ENCODE measurements at regions not wholly inside any gene's neighbourhood (a gene's known extent, or its start where the extent isn't known, plus 50 kb on each side); places are given as distances from the start of the nearest gene placed in this dataset.
"Not testable (repeated sequence)": the region's sequence is repeated elsewhere in the genome, so short reads cannot be mapped to it uniquely, and the experiment has no call there.

DNA sequence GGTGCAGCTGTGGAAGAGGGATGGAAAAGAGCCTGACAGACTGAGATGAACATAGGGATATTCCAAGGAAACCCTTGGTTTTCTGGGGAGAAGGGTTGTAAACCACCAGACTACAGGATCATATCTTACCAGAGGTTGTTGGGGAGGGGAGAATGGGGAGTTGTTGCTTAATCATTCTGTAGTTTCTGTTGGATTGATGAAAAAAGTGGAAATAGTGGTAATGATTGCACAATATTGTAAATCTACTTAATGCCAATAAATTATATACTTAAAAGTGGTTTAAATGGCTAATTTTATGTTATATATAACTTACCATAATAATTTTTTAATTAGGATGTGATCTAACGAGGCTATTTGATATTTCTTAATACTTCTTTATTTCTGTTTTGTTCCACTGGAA is 800.9 kb downstream of the BCL11A start:
- TF ChIP-seq, protein P1, sequence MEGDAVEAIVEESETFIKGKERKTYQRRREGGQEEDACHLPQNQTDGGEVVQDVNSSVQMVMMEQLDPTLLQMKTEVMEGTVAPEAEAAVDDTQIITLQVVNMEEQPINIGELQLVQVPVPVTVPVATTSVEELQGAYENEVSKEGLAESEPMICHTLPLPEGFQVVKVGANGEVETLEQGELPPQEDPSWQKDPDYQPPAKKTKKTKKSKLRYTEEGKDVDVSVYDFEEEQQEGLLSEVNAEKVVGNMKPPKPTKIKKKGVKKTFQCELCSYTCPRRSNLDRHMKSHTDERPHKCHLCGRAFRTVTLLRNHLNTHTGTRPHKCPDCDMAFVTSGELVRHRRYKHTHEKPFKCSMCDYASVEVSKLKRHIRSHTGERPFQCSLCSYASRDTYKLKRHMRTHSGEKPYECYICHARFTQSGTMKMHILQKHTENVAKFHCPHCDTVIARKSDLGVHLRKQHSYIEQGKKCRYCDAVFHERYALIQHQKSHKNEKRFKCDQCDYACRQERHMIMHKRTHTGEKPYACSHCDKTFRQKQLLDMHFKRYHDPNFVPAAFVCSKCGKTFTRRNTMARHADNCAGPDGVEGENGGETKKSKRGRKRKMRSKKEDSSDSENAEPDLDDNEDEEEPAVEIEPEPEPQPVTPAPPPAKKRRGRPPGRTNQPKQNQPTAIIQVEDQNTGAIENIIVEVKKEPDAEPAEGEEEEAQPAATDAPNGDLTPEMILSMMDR (IDR thresholded peaks at IDR 0.05; ENCODE audit: insufficient read depth, missing control alignments): no peak
- no peak for FAIRE-seq

DNA sequence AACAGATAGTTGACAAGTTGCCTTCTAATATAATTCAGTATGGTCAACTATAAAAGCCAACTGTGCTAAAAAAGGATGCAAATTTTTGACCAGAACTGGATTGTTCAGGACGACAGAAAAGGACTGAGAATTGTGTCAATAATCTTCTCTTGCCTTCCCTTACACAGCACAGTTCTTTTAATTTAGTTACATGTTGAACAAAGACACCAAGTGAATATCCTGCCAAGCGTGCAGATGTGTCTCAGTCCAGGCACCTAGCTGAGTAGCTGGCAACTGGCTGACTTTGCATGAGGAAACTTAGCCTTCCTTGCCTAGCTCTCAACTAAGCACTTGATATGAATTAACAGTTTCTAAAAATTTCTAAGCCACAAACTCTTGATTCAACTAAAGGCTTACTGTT is 801.4 kb downstream of the BCL11A start:
- FAIRE-seq (no peak), DNase-seq (ENCODE audit: insufficient read length, low spot score) (no peak)
- TF ChIP-seq, protein P1 (IDR thresholded peaks at IDR 0.05; ENCODE audit: insufficient read depth, missing control alignments): no peak

More for the DNA sequence above, 800.9 kb downstream of the BCL11A start:
- DNase-seq (ENCODE audit: insufficient read length, low spot score): no peak

DNA sequence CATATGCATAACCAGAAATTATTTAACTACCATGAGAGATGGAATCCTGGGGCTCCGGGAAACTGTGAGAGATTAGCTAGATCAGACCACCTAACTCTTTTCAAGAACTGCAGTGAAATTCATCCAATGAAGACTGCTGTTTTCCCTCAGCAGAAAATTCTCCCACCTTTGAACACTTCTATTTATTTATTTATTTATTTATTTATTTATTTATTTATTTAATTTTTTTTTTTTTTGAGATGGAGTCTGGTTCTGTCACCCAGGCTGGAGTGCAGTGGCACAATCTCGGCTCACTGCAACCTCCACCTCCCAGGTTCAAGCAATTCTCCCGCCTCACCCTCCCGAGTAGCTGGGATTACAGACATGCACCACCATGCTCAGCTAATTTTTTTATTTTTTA is 802.2 kb downstream of the BCL11A start:
- FAIRE-seq: not testable (repeated sequence)

DNA sequence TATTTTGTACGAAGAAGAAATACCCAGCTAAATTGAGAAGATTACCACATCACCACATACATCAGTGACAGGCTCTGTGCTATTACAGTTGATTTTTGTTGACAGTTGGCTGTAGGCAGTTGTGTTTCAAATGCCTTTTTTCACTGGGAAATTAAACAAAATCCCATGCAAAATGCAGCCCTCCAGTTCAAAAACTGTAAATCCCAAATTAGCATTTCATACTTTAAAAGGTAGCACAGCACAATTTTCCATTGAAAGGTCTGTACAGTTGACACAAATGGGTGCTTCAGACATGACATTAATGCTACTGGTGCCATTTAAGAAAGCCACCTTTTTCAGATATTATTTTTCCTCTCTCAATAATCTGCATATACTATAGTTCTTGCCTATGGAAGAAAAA is 807.2 kb downstream of the BCL11A start:
- DNase-seq (ENCODE audit: insufficient read length, low spot score) (no peak), FAIRE-seq (no peak)
- TF ChIP-seq, protein P1 (IDR thresholded peaks at IDR 0.05; ENCODE audit: insufficient read depth, missing control alignments): no peak

More for the DNA sequence above, 802.2 kb downstream of the BCL11A start:
- DNase-seq (ENCODE audit: insufficient read length, low spot score): not testable (repeated sequence)

DNA sequence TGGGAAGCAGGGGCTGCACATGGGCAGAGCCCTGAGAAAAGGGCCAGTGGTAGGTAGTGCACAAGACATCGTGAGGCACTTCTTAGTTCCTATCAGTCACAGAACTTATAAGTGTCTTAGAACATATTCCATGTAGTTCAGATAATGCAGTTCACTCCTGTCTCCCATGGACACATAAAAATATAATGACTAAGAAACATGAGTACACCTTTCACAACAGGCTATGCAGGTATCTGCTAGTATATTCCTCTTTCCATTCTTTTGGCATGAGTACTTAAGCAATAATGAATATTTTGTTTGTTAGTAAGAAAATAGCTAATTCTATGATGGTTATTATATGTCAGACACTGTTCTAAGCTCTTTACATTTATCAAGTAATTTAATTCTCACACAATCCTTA is 808.4 kb downstream of the BCL11A start:
- FAIRE-seq (no peak), DNase-seq (ENCODE audit: insufficient read length, low spot score) (no peak)
- TF ChIP-seq, protein P1 (IDR thresholded peaks at IDR 0.05; ENCODE audit: insufficient read depth, missing control alignments): no peak

DNA sequence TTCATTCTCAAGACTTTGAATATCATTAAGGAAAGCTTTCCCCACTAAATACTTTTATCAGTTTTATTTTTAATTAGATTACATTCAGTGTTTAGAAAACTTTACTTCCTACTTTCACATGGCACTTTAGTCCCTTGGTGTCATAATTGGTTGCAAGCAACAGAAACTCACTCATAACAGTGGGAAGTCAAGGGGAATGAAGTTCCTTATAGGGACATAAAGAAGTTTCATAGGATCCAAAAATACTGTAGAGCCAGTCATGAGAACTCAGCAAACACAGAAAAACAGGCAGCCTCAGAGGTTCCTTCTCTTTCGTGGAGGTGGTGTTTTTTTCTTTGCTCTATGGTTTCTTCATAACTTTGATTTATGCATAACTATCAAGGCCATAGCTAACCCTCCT is 809.0 kb downstream of the BCL11A start:
- DNase-seq (ENCODE audit: insufficient read length, low spot score) (no peak), FAIRE-seq (no peak)
- TF ChIP-seq, protein P1 (IDR thresholded peaks at IDR 0.05; ENCODE audit: insufficient read depth, missing control alignments): no peak

DNA sequence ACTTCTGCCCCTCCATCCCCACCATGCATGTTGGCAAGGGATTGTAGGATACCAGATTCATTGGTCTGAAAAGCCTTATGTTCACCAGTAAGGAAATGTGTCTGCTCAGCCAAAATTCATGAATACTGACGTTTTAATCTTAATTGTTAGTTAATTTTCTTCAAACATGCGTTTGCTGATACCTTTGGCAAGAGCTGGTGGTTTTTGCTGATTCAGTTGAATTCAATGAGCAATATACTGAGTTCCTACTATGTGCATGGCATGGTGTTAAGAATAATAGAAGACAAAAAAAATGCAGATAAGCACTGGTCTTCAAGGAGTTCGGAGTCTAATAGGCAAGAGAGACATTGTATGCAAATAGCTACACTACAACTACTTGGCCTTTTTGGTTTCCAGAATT is 811.6 kb downstream of the BCL11A start:
- FAIRE-seq (no peak), DNase-seq (ENCODE audit: insufficient read length, low spot score) (no peak)
- TF ChIP-seq, protein P1 (IDR thresholded peaks at IDR 0.05; ENCODE audit: insufficient read depth, missing control alignments): no peak

DNA sequence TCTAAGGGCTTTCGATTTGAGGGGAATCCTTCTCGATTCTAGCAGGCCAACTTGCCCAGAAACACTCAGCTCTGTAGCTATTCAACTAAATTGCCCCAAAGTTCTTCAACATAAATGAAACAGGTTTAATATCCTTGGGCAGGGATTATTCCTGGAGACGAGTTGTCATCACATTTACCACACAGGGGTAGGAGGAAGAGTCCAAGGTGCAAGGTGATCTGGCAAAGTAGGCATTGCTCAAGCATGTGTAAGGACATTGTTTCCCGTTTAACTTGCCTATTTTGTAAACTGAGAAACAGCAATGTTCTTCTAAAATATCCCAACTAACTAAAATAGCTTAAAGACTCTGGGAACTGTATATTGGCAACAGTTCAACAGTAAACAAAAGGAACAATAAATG is 814.3 kb downstream of the BCL11A start:
- DNase-seq (ENCODE audit: insufficient read length, low spot score) (no peak), FAIRE-seq (no peak)
- TF ChIP-seq, protein P1 (IDR thresholded peaks at IDR 0.05; ENCODE audit: insufficient read depth, missing control alignments): no peak
